ENCODE measurements at regions not wholly inside any gene's neighbourhood (a gene's known extent, or its start where the extent isn't known, plus 50 kb on each side); places are given as distances from the start of the nearest gene placed in this dataset.

DNA sequence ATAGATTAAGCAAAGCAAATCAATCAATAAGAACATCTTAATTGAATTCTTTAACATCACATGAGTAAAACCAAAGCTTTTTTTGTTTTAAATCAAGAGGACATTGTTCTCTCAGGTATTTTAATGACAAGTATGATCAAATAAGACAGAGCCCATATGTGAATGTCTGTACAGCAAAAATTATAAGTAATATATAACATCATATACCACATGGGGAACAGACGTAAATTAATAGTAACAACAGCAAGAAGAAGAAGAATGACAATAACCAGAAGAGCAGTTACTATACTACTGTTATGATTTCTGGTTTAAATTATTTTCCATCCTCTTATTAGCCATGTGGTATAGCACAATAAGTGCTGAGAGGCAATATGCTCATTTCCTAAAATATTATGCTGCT is 335.5 kb downstream of the ADAMTS20 start:
- Histone ChIP-seq H3K4me3 (replicated peaks; ENCODE audit: insufficient read depth, low read length) (no peak overlapping the region), H3K27ac (replicated peaks) (no peak overlapping the region), H3K27me3 (ENCODE audit: insufficient read depth, poor library complexity, severe bottlenecking) (no peaks in the 10 kb centered on the region)
- TF ChIP-seq SPI1 (IDR thresholded peaks at IDR 0.05; ENCODE audit: borderline replicate concordance, low read depth) (no peak), GABPA (IDR thresholded peaks at IDR 0.05; ENCODE audit: low read depth) (no peak), POLR2AphosphoS5 (IDR thresholded peaks at IDR 0.05; ENCODE audit: low read depth) (no peak)
- TF ChIP-seq, protein P1, sequence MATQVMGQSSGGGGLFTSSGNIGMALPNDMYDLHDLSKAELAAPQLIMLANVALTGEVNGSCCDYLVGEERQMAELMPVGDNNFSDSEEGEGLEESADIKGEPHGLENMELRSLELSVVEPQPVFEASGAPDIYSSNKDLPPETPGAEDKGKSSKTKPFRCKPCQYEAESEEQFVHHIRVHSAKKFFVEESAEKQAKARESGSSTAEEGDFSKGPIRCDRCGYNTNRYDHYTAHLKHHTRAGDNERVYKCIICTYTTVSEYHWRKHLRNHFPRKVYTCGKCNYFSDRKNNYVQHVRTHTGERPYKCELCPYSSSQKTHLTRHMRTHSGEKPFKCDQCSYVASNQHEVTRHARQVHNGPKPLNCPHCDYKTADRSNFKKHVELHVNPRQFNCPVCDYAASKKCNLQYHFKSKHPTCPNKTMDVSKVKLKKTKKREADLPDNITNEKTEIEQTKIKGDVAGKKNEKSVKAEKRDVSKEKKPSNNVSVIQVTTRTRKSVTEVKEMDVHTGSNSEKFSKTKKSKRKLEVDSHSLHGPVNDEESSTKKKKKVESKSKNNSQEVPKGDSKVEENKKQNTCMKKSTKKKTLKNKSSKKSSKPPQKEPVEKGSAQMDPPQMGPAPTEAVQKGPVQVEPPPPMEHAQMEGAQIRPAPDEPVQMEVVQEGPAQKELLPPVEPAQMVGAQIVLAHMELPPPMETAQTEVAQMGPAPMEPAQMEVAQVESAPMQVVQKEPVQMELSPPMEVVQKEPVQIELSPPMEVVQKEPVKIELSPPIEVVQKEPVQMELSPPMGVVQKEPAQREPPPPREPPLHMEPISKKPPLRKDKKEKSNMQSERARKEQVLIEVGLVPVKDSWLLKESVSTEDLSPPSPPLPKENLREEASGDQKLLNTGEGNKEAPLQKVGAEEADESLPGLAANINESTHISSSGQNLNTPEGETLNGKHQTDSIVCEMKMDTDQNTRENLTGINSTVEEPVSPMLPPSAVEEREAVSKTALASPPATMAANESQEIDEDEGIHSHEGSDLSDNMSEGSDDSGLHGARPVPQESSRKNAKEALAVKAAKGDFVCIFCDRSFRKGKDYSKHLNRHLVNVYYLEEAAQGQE (IDR thresholded peaks at IDR 0.05; ENCODE audit: insufficient replicate concordance, low read depth) = no peak
- TF ChIP-seq, protein P2, sequence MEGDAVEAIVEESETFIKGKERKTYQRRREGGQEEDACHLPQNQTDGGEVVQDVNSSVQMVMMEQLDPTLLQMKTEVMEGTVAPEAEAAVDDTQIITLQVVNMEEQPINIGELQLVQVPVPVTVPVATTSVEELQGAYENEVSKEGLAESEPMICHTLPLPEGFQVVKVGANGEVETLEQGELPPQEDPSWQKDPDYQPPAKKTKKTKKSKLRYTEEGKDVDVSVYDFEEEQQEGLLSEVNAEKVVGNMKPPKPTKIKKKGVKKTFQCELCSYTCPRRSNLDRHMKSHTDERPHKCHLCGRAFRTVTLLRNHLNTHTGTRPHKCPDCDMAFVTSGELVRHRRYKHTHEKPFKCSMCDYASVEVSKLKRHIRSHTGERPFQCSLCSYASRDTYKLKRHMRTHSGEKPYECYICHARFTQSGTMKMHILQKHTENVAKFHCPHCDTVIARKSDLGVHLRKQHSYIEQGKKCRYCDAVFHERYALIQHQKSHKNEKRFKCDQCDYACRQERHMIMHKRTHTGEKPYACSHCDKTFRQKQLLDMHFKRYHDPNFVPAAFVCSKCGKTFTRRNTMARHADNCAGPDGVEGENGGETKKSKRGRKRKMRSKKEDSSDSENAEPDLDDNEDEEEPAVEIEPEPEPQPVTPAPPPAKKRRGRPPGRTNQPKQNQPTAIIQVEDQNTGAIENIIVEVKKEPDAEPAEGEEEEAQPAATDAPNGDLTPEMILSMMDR (IDR thresholded peaks at IDR 0.05; ENCODE audit: insufficient read depth, low read length) = no peak
- DNase-seq (ENCODE audit: low read depth in 1 of 2, low spot score in 1 of 2) = no peak

GRCh38 chr12:43214166-43214565 is 337.8 kb downstream of the ADAMTS20 start:
- Histone ChIP-seq H3K4me3 (replicated peaks; ENCODE audit: insufficient read depth, low read length) (no peak overlapping the region), H3K27me3 (ENCODE audit: insufficient read depth, poor library complexity, severe bottlenecking) (no peaks in the 10 kb centered on the region), H3K27ac (replicated peaks) (no peak overlapping the region)
- no peak for DNase-seq (ENCODE audit: low read depth in 1 of 2, low spot score in 1 of 2)
- TF ChIP-seq GABPA (IDR thresholded peaks at IDR 0.05; ENCODE audit: low read depth) (no peak), POLR2AphosphoS5 (IDR thresholded peaks at IDR 0.05; ENCODE audit: low read depth) (no peak)
- TF ChIP-seq, protein P2 (IDR thresholded peaks at IDR 0.05; ENCODE audit: insufficient read depth, low read length) = no peak
- TF ChIP-seq, protein P1 (IDR thresholded peaks at IDR 0.05; ENCODE audit: insufficient replicate concordance, low read depth) = no peak

DNA sequence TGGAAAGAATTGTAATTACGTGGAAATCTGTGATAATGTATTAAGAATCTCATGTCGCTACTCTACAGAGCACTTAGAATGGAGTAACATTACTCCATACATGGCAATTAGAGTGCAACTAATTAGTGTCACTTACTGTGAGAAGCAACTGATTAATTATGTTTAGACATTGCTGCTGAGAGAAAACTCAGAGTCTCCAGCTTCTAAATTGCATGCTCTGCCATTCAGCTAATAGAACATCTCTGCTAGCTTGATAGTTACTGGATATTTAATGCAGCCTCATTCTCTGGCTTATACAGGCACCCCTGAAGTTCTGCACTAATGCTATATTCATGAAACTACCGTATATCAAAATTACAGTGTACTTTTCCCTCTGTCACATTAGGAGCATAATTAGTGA is 338.4 kb downstream of the ADAMTS20 start:
- Histone ChIP-seq H3K27me3 (ENCODE audit: insufficient read depth, poor library complexity, severe bottlenecking) (no peaks in the 10 kb centered on the region), H3K27ac (replicated peaks) (no peak overlapping the region), H3K4me3 (replicated peaks; ENCODE audit: insufficient read depth, low read length) (no peak overlapping the region)
- DNase-seq (ENCODE audit: low read depth in 1 of 2, low spot score in 1 of 2) = no peak
- TF ChIP-seq SPI1 (IDR thresholded peaks at IDR 0.05; ENCODE audit: borderline replicate concordance, low read depth) = no peak
- TF ChIP-seq GABPA (IDR thresholded peaks at IDR 0.05; ENCODE audit: low read depth) = no peak
- TF ChIP-seq, protein P2 (IDR thresholded peaks at IDR 0.05; ENCODE audit: insufficient read depth, low read length) = no peak
- TF ChIP-seq, protein P1 (IDR thresholded peaks at IDR 0.05; ENCODE audit: insufficient replicate concordance, low read depth) = no peak

All from HL-60 (cell line).